NCI-H748 treated with DMSO at 0.1 percent for 48 hours (cell line): ENCODE measurements at regions not wholly inside any gene's neighbourhood (a gene's known extent, or its start where the extent isn't known, plus 50 kb on each side); places are given as distances from the start of the nearest gene placed in this dataset.
"Not testable (repeated sequence)": the region's sequence is repeated elsewhere in the genome, so short reads cannot be mapped to it uniquely, and the experiment has no call there.

ENCODE experiments used
- DNase-seq: peaks from one replicate; lab custom pipeline; 2025; lab: John Stamatoyannopoulos, UW

DNA sequence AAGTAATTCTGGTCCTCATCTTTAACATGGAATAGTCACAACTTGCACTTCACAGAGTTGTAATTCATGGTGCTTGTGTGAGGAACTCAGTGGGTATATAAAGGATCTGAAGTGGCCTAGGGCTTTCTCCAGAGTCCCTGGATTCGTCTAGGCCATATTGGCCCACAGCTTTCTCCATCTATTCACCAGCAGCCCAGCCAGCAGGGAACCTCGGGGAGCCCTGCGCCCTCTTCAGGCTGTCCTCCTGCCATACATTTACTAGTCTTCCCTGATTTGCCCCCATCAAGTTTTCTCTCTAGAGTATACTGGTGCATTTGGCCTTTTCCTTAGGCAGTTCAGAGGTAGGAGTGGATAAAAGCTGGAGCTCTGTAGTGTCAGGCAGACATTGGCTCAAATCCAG is 278.3 kb downstream of the MYCN start:
- DNase-seq = no peak

DNA sequence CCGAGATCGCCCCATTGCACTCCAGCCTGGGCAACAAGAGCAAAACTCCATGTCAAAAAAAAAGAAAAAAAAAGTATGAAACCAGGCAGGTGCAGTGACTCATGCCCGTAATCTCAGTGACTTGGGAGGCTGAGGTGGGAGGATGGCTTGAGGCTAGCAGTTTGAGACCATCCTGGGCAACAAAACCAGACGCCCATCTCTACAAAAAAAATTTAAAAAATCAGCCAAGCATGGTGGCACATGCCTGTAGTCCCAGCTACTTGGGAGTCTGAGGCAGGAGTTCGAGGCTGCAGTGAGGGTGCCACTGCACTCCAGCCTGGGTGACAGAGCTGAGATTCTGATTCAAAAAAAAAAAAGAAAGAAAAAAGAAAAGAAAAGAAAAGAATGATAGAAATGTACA is 277.8 kb downstream of the MYCN start:
- no peak for DNase-seq

DNA sequence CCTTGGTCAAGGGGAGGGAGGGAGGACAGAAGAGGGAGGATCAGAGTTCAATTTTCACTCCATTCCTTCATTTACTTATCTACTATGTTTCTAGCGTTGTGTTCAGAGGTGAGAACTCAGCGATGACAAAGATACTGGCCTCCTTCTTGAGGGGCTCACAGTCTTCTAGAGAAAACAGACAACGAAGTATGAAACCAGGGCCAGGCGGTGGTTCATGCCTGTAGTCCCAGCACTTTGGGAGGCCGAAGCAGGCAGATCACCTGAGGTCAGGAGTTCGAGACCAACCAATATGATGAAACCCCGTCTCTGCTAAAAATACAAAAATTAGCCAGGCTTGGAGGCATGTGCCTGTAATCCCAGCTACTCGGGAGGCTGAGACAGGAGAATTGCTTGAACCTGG is 277.4 kb downstream of the MYCN start:
- DNase-seq = not testable (repeated sequence)

DNA sequence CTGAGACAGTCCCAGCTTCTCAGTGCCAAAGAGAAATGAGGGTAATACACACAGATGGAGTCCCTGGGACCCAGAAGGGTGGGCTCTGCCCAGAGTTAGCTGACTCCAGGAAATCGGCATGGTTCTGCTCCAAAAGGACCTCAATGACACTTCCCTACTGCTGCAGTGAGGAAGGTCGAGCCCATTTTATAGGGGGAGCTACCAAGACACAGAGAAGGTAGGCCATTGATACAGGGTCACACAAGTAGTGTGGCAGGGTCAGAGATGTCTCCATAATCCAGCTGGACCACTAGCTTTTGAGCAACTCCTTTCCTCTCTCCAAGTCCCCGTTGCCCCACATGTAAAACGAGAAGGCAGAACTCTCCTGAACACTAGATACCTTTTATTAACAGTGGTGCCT is 276.9 kb downstream of the MYCN start:
- DNase-seq = no peak

DNA sequence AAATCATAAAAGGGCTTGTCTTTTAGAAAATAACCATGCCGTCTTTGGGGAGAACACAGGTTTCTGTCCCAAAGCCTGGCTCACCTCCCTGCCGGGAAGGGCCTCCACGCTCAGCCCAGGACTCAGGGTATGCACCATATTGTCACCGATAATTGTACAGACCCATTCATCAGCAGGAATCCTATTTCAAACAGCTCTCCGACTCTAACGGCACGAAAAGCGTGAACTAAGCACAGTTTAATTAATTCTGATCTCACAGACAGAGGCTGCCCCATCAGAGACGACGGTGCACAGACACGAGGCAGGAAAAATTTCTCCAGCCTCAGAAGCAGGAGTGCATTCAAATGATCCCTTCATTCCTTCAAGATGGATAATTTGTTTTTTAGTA is 276.2 kb downstream of the MYCN start:
- no peak for DNase-seq

DNA sequence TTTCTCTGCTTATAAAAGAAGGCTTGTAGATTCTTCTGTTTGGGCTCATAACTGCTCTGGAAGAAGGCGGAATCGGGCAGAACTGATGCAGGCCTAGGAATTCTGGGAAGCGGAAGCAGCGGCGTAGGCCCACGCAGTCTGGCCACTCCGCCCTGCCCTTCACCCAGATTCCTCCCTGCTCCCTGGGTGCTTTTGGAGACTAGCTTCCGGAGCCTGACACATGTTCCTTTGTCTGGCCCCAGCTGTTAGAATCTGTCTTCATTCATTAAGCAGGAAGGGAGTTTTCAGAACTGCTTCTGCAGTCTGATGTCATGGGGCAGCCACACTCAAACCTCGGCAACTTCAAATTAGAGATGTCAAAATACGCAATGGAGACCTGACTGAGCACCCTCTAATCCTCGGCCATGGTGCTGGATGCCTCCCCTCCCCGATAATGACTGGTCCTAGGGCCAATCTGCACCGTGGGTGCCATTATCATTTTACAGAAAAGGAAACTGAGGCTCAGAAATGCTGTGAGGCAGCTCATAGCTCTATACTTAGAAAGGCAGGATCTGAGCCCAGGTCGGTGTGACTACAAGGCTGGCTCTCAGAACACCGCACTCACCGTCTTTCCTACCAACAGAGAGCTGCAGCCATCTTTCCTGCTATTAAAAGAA is 275.7 kb downstream of the MYCN start:
- DNase-seq = no peak

DNA sequence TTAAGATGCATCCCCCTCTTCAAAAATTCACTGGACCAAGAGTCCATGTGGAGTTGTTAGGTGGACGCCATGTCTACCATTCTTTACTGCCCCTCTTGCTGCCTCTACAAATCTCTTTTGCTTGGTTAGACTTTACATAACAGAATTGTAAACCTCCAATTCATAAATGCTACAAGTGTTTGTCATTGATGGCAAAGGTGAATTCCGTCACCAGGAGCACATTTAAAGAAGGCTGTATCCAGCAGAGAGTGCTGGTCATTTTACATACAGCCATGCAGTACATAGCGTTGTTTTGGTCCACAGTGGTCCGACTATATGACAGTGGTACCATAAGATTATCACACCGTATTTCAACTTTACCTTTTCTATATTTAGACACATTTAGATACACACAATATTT is 274.5 kb downstream of the MYCN start:
- no peak for DNase-seq

DNA sequence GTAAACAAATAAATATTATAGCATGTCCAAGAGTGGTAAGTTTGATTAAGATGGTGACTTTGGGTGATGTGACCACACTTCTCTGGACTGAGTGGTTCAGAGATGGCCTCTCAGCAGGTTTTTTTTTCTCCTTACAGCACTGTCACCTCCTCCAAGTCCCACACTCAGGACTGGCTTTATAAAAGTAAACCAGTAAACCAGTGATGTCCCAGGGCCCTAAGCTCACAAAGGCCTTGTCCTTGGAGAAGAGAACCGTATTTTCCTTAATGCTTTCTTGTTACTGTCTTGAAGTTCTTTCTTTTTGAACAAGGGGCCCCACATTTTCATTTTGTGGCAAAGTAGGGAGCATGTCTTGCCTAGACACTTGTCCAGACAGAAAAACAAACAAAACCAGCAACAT is 274.0 kb downstream of the MYCN start:
- no peak for DNase-seq

DNA sequence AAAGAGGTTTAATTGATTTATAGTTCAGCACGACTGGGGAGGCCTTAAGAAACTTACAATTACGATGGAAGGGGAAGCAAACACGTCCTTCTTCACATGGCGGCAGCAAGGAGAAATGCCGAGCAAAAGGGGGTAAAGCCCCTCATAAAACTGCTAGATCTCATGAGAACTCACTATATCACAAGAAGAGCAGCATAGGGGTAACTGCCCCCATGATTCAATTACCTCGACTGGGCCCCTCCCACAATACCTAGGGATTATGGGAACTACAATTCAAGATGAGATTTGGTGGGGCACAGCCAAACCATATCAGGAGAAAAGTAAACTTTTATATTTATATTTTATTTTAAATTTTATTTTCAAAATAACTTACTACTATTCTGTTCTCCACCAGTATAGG is 272.0 kb downstream of the MYCN start:
- no peak for DNase-seq

DNA sequence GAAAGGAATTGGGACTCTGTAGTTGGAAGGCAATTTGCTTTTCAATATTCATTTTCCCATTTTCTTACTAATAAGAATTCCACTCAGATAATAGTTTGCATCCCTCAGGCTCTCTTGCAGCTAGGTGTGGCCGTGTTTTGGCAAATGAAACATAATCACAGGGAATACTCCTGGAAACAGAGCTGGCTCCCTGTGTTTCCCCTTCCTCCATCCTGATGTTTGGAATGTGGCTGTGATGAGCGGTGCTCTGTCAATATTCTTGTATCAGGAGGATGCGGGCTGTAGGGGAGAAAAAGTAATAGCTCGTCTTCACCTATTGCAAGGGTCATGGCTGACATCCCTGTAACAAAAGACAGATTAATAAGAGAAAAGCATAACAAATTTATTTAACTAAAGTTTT is 271.0 kb downstream of the MYCN start:
- no peak for DNase-seq

DNA sequence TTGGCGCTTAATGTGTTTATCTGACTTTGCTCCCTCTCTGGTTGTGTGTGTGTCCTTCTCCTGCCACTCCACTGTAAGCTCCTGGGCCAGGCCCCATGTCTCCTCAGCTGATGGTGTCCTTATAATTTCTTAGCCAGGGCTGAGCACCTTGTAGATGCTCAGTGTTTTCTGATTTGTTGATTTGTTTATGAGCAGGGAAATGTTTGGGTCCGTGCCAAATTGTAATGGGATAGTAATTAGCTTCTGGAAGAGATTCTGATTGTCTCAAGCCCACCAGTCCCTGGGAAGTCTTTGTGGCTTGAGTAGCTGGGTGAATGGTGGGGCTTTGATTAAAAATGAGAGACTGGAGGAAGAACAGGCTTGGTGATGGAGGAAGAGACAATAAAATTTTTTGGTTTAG is 270.5 kb downstream of the MYCN start:
- no peak for DNase-seq

DNA sequence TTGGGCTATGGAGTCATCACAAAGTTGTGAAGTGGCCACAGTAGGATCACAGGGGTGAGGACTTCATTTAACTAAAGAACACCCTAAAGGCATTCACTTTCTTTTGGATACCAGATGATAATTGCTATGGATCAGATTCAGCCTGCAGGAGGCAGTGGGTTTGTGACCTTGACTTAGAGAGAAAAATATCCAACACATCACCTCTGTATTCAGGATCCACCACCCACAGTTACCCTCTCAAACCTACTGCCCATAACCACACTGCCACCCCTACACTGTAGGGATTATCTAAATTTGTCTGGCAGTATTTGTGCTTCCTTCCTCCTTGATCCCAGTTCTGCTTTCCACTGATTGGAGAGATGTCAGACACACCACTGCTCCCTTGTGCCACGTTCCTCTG is 269.4 kb downstream of the MYCN start:
- no peak for DNase-seq

DNA sequence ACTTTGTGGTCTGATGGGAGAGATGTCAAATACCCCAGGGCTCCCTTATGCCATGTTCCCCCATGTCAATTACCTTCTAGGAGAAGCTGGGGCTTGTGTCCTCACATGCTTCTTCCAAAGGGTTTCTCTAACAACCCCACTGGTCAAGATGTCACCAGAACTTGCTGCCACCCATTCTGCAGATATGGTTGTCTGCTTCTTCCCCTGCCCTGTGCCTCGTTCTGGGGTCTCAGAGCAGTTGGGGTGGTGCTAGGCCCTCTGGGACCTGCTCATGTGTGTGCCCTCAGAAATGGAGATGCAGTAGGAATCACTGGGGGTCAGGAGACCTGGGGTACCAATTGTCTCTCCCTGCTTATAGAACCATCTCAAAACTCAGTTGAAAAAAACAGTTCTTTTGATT is 268.6 kb downstream of the MYCN start:
- DNase-seq = no peak

DNA sequence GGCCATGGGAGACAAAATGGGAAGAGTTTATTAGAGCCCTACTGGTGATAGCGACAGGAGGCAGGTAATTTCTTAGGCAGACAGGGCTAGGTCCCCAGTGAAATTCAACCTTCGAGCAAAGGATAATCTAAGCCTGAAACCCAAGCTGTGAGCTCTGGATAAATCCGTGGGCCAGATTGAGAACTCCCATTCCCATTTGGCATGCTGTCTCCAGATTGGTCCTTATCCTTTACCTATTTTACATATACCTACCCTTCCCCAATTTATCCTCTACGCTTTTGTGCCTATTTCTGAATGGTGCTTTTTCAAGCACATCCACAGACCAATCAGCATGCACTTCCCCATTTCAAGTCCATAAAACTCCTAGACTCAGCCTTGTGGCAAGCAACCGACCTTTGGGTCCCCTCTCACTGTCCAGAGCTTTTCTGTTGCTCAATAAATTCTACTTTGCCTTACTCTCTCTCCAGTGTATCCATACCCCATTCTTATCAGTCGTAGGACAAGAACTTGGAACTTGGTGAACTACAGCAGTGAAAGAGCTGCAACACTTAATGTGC is 268.0 kb downstream of the MYCN start:
- DNase-seq = no peak

DNA sequence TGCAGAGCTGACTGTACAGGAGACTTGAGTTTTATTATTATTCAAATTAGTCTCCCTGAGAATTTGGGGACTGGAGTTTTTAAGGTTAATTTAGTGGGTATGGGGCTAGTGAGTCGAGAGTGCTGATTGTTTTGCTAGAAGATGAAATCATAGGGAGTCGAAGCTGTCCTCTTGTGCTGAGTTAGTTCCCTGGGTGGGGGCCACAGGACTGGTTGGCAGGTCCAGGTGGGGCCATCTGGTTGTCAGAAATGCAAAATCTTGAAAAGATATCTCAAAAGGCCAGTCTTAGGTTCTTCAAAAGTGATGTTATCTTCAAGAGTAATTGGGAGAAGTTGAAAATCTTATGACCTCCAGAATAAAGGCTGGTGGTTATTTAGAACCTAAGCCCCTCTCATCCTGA is 267.3 kb downstream of the MYCN start:
- DNase-seq = no peak

DNA sequence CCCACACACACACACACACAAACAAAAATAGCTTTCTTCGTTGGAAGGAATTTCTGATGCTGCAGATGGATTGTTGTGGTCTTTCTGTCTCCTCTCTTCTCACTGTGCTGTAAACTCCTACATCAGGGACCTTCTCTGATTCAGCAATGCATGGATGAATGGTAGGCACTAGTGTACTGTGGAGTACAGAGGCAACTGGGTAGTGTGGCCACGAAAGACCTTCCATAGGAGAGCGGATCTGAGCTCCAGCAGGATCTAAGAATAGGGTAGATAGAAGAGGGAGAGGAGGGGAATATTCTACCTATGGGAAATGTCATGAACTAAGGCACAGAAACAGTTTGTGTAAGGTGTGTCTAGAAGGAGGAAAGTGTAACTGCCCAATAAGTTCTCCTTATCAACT is 266.8 kb downstream of the MYCN start:
- no peak for DNase-seq

DNA sequence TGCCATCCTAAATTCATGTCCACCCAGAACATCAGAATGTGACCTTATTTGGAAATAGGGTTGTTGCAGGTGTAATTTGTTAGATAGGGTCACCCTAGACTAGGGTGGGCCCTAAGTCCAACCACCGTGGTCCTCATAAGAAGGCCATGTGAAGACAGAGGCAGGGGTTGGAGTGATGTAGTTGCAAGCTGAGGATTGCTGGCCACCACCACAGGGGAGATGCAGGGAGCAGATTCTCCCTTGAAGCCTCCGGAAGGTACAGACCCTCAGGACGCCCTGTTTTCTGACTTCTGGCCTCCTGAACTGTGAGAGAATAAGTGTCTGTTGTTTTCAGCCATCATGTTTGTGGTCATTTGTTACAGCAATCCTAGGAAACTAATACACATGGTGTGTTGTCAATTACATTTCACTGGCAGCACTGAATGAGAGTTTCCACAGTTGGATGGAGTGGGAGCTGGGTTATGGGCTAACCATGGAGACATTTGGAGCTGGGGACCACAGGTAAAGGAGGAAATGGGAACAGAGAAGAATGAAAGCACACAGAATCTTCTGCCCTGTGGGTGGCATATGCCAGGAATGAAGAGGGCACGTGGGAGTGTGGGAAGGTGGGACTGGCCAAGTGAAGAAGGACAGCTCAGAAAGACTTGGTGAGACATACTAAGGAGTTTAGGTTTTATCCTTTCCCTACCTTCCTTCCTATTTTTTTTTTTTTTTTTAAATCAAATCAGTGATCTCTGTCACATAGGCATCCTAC is 266.0 kb downstream of the MYCN start:
- no peak for DNase-seq

DNA sequence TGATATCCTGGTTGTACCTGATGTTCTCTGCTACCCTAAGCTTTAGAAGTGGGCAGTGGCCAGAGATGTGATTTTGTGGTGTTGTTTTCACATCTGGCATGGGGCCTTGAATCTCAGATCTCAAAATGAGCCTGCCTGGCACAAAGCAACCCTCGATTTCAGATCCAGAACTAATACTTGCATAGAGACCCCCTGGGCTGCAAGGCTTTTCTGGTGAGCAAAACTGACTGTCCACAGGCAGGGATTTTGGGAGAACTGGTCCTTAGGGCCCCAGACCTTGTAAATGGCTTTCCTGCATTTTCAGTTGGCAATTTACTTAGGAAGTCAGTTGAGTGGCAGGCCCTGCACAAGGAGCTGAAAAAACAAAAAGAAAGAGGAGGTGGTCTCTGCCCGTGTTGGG is 265.3 kb downstream of the MYCN start:
- DNase-seq = no peak

DNA sequence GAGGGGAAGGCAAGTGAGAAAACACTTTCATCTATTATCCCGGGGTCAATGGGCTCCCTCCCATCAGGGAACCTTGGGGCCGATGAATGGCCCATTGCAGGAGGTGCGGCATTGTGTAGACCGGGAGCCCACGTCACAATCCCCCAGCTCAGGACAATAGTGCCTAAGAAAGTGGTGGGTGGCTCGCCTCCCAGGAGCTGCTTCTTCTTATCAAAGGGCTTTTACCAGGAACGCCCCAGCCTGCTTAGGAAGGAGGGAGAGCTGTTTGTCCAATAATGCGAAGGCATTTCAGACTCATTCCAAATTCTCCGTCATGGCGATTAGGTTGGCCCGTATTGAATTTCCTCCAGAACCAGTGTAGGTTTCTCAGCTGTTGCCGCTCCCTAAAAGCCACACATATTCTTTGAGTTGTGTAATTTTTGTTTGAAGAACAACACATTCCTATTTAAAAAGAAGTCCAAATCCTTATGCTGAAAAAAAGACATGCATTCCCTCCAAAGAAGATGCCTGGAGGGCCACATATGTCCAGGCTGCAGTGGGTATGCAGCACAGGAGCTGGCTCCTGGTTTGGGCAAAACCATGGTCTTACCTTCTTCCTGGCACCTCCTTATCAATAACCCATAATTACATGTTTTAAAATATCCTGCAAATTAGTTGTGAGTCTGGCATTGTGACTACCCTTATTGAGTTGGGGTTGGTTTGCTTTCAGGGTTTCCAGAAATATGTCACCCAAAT is 264.7 kb downstream of the MYCN start:
- no peak for DNase-seq

DNA sequence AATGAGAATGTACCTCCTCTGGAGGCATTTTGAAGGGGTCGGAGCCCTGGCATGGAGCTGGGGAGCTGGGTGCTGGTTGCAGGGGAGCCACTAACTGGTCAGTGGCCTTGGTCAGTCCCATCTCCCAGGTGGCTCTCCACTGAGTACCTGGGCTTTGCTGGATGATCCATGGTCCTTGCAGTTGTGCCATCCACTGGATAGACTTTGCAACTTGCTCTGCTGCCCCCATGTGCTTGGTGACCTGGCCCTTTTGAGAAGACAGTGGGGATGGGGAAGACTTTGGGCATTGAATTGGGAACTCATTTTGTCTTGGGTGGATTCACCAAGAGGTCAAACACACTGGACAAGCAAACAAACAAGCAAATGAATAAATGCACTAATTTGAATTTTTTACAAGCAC is 263.9 kb downstream of the MYCN start:
- DNase-seq = no peak

DNA sequence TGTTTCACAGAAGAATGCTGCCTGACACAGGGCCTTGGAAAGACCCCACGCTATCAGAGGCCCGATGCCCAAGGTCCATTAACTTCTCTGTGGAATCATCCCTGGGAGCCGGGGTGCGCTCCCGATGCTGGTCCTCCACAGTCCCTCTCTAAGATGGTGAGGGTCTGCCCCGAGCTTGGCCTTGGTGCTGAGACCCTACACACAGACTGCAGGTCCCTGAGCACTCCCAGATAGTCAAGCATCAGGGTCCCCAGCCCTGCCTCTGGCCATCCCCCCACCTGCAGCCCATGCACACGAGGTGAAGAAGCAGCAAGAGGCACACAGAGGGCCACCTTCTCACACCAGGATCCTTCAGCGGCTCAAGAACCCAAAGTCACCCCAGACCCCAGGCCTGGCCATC is 263.3 kb downstream of the MYCN start:
- DNase-seq = no peak

DNA sequence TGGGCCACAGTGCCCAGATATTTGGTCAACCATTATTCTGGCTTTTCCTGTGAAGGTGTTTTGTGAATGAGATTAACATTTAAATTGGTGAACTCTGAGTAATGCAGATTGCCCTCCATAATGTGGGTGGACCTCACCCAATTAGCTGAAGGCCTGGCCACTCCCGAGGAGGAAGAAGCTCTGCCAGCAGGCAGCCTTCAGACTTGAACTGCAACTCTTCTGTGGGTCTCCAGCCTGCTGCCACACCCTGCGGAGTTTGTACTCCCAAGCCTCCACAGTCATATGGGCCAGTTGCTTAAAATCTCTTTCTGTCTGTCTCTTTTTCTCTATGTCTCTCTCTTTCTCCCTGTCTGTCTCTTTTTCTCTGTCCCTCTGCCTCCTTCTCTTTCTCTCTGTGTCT is 262.7 kb downstream of the MYCN start:
- DNase-seq = no peak
